Neural cell (in vitro differentiated cells): ENCODE measurements at regions not wholly inside any gene's neighbourhood (a gene's known extent, or its start where the extent isn't known, plus 50 kb on each side); places are given as distances from the start of the nearest gene placed in this dataset.

Experiments
- H2AFZ ChIP-seq: fragments of 200-600, 300-800 bp; sonication (generic), shearing (Covaris generic); 2 replicates; pipeline ENCODE4 v1.6.0; 2014; ENCODE audit warnings: low read depth, mild to moderate bottlenecking, antibody characterized with exemption, low read length, moderate library complexity
- H3F3A ChIP-seq: fragments of 200-600 bp; shearing (Covaris generic); 2 replicates; pipeline ENCODE4 v1.6.1; 2016; ENCODE audit warnings: mild to moderate bottlenecking, moderate library complexity, mixed read lengths, antibody characterized with exemption, low read length; ENCODE audit not compliant: insufficient read depth, poor library complexity, severe bottlenecking
- H3K27ac ChIP-seq: fragments of 200-600, 300-800 bp; sonication (generic), shearing (Covaris generic); 2 replicates; pipeline ENCODE4 v1.5.1; 2014; ENCODE audit warnings: mild to moderate bottlenecking, low read length, moderate library complexity
- H3K27me3 ChIP-seq: fragments of 300-800, 200-600 bp; sonication (generic), shearing (Covaris generic); 2 replicates; pipeline ENCODE4 v1.6.0; 2014; ENCODE audit warnings: mild to moderate bottlenecking, low read depth, low read length, moderate library complexity; ENCODE audit not compliant: insufficient read depth
- H3K36me3 ChIP-seq: fragments of 300-800, 200-600 bp; sonication (generic), shearing (Covaris generic); 2 replicates; pipeline ENCODE4 v1.5.1; 2014; ENCODE audit warnings: mild to moderate bottlenecking, antibody characterized with exemption, low read length, moderate library complexity; ENCODE audit not compliant: insufficient read depth
- H3K4me2 ChIP-seq: fragments of 300-800, 200-600 bp; sonication (generic), shearing (Covaris generic); 2 replicates; pipeline ENCODE4 v1.6.0; 2014; ENCODE audit warnings: mild to moderate bottlenecking, low read length
- H3K4me3 ChIP-seq: fragments of 300-800, 200-600 bp; sonication (generic), shearing (Covaris generic); 2 replicates; pipeline ENCODE4 v1.5.1; 2014; ENCODE audit warnings: mild to moderate bottlenecking, low read length, moderate library complexity
- H3K79me2 ChIP-seq: fragments of 200-600 bp; shearing (Covaris generic); replicated peaks from 2 replicates; pipeline ENCODE4 v1.6.0; 2014; ENCODE audit warnings: mild to moderate bottlenecking, low read length, moderate library complexity; ENCODE audit not compliant: insufficient read depth
- H3K9ac ChIP-seq: fragments of 300-800, 200-600 bp; sonication (generic), shearing (Covaris generic); 2 replicates; pipeline ENCODE4 v1.6.1; 2016; ENCODE audit warnings: mild to moderate bottlenecking, low read length, mixed read lengths
- H3K9me2 ChIP-seq: fragments of 200-600 bp; shearing (Covaris generic); 2 replicates; pipeline ENCODE4 v1.6.1; 2016; ENCODE audit warnings: mild to moderate bottlenecking, low read length, mixed read lengths; ENCODE audit not compliant: insufficient read depth
- H3K9me3 ChIP-seq: fragments of 200-600, 300-800 bp; sonication (generic), shearing (Covaris generic); 2 replicates; pipeline ENCODE4 v1.6.1; 2016; ENCODE audit warnings: mild to moderate bottlenecking, mixed run types, low read length, moderate library complexity, mixed read lengths
- H4K20me1 ChIP-seq: fragments of 200-600 bp; shearing (Covaris generic); 2 replicates; pipeline ENCODE4 v1.6.1; 2016; ENCODE audit warnings: mild to moderate bottlenecking, mixed run types; ENCODE audit not compliant: insufficient read depth
- CTCF ChIP-seq: fragments of 450-650 bp; IDR thresholded peaks from 2 replicates; pipeline ENCODE4 v1.5.1; 2014; ENCODE audit warnings: antibody characterized with exemption, mild to moderate bottlenecking, moderate library complexity; ENCODE audit not compliant: poor library complexity, severe bottlenecking
- EZH2 ChIP-seq: fragments of 200-600, 300-800 bp; shearing (Covaris generic), sonication (generic); IDR thresholded peaks from 2 replicates; pipeline ENCODE4 v1.6.1; 2014; ENCODE audit warnings: antibody characterized with exemption, low read length, borderline replicate concordance, mild to moderate bottlenecking; ENCODE audit not compliant: insufficient read depth, poor library complexity, severe bottlenecking
- MXI1 ChIP-seq: fragments of 450-650 bp; conservative IDR thresholded peaks from 2 replicates; pipeline ENCODE4 v1.6.1; 2014; ENCODE audit warnings: antibody characterized with exemption, mild to moderate bottlenecking; ENCODE audit not compliant: poor library complexity, severe bottlenecking
- POLR2AphosphoS5 ChIP-seq: IDR thresholded peaks from 2 replicates; pipeline ENCODE4 v1.6.1; 2012
- SMC3 ChIP-seq: fragments of 450-650 bp; conservative IDR thresholded peaks from 2 replicates; pipeline ENCODE4 v1.6.1; 2014; ENCODE audit warnings: antibody characterized with exemption, mild to moderate bottlenecking, moderate library complexity; ENCODE audit not compliant: poor library complexity
- TAF1 ChIP-seq: IDR thresholded peaks from 2 replicates; pipeline ENCODE4 v1.6.1; 2012; ENCODE audit warnings: low read depth
- TF ChIP-seq, protein P1 (sequence below): IDR thresholded peaks from 2 replicates; pipeline ENCODE4 v1.6.1; 2012; ENCODE audit warnings: borderline replicate concordance

DNA sequence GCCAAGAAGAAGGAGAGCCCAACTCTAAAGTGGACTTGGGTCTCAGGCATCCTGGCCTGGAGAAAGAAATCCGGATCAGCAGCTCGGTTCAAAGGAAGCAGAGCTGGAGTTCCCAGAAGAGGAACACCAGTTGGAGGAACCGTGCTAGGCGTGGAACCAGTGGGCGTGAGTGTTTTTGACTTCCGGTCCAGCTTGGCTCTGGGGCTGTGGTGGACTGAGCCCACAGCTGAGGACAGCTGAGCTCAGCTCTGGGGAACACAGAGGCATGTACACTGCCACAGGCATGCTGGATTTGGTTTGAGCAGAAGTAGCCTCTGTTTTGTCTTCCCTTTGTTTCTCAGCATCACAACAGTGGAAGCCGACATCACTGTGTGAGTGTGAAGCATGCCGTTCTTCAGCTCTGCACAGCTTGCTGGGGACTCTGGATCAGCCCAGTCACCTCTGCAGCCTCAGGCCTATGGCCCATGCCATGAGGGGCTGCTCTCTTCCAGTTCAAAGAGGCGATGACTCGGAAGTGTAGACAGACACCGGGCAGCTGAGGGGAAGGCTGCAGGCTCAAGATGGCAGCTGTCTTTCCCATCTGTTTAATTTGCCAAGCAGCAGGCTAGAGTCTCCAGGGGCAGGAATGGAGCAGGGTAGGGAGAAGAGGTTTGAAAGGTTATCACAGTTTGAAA is 185.8 kb upstream of the UBE3A start:
- no peak overlapping the region for H2AFZ ChIP-seq
- H4K20me1 ChIP-seq: no peaks in the 10 kb centered on the region
- no peaks in the 10 kb centered on the region for H3F3A ChIP-seq
- no peak overlapping the region for H3K4me3 ChIP-seq
- no peaks in the 10 kb centered on the region for H3K9me3 ChIP-seq
- no peaks in the 10 kb centered on the region for H3K9me2 ChIP-seq
- H3K79me2 ChIP-seq: no peaks in the 10 kb centered on the region
- no peak overlapping the region for H3K9ac ChIP-seq
- no peaks in the 10 kb centered on the region for H3K36me3 ChIP-seq
- TF ChIP-seq, protein P1, sequence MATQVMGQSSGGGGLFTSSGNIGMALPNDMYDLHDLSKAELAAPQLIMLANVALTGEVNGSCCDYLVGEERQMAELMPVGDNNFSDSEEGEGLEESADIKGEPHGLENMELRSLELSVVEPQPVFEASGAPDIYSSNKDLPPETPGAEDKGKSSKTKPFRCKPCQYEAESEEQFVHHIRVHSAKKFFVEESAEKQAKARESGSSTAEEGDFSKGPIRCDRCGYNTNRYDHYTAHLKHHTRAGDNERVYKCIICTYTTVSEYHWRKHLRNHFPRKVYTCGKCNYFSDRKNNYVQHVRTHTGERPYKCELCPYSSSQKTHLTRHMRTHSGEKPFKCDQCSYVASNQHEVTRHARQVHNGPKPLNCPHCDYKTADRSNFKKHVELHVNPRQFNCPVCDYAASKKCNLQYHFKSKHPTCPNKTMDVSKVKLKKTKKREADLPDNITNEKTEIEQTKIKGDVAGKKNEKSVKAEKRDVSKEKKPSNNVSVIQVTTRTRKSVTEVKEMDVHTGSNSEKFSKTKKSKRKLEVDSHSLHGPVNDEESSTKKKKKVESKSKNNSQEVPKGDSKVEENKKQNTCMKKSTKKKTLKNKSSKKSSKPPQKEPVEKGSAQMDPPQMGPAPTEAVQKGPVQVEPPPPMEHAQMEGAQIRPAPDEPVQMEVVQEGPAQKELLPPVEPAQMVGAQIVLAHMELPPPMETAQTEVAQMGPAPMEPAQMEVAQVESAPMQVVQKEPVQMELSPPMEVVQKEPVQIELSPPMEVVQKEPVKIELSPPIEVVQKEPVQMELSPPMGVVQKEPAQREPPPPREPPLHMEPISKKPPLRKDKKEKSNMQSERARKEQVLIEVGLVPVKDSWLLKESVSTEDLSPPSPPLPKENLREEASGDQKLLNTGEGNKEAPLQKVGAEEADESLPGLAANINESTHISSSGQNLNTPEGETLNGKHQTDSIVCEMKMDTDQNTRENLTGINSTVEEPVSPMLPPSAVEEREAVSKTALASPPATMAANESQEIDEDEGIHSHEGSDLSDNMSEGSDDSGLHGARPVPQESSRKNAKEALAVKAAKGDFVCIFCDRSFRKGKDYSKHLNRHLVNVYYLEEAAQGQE: no peak
- TF ChIP-seq POLR2AphosphoS5 (no peak), TAF1 (no peak)
- no peak overlapping the region for H3K4me2 ChIP-seq
- no peak overlapping the region for H3K27ac ChIP-seq
- H3K27me3 ChIP-seq: no peaks in the 10 kb centered on the region

DNA sequence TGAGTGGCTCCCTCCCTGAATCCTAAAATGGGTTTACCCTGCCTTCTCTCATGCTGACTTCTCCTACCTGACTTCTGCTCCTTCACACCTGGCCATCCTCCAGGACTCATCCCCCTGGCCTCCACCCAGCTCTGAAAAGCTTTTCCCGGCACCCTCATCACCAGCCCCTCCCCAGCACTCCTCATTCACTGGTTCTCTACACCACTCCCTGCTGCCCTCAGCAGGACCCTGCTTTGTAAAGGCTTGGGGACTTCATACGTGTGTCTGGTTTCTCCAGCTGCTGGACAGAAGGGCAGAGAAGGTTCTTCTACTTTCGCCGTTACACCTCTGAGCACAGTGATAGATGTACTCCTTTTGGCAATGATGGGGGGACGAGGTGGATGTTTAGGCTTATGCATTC is 184.9 kb upstream of the UBE3A start:
- H2AFZ ChIP-seq: no peak overlapping the region
- H3K9me3 ChIP-seq: no peaks in the 10 kb centered on the region
- H3K27me3 ChIP-seq: no peaks in the 10 kb centered on the region
- H3K79me2 ChIP-seq: no peaks in the 10 kb centered on the region
- no peak overlapping the region for H3K4me3 ChIP-seq
- no peaks in the 10 kb centered on the region for H3F3A ChIP-seq
- H3K36me3 ChIP-seq: no peaks in the 10 kb centered on the region
- no peak overlapping the region for H3K27ac ChIP-seq
- no peaks in the 10 kb centered on the region for H3K9me2 ChIP-seq
- no peak overlapping the region for H3K4me2 ChIP-seq
- H3K9ac ChIP-seq: no peak overlapping the region
- no peak for TF ChIP-seq MXI1
- TF ChIP-seq, protein P1: no peak
- TF ChIP-seq CTCF: no peak
- TF ChIP-seq SMC3: no peak
- no peak for TF ChIP-seq POLR2AphosphoS5
- no peak for TF ChIP-seq EZH2
- H4K20me1 ChIP-seq: no peaks in the 10 kb centered on the region
